Dermis blood vessel endothelial cell (primary cell): ENCODE measurements at regions not wholly inside any gene's neighbourhood (a gene's known extent, or its start where the extent isn't known, plus 50 kb on each side); places are given as distances from the start of the nearest gene placed in this dataset.
"Not testable (repeated sequence)": the region's sequence is repeated elsewhere in the genome, so short reads cannot be mapped to it uniquely, and the experiment has no call there.

ENCODE experiments used
- DNase-seq: peaks from one replicate; pipeline ENCODE4 v3.0.0; 2010

DNA sequence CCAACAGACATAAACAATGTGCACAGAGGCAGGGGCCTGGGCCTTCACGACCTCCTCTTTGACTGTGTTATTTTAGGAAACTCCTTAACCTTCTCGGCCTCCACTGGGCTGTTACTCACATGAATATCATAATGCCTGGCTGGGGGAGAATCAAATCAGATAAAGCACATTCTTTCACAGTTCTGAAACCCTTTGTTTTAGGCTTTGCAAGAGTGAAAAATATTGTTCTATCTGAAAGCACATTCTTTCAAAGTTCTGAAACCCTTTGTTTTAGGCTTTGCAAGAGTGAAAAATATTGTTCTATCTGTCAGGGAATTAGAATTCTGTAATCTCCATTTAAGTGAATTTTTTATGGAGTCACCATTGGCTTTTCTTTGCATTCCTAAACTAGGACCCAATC is 50.7 kb upstream of the SYNDIG1 start:
- no peak for DNase-seq

DNA sequence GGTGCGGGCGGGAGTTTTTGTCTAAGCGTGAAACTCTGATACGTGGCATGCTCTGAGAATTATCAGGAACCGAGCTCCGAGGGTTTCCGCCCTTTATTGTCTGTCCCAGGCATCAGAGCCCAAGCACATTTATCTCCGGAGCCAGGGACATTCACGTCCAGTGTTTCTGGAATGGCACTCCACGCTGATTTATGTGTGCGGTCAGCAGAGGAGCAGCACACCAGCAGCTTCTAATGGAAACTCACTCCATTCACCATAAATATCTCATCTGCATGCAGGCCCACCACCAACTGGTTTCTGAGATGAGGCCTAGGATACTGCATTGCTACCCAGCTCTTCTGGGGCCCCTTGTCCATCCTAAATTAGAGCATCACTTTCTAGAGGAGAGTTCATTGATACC is 51.9 kb upstream of the SYNDIG1 start:
- DNase-seq: no peak

DNA sequence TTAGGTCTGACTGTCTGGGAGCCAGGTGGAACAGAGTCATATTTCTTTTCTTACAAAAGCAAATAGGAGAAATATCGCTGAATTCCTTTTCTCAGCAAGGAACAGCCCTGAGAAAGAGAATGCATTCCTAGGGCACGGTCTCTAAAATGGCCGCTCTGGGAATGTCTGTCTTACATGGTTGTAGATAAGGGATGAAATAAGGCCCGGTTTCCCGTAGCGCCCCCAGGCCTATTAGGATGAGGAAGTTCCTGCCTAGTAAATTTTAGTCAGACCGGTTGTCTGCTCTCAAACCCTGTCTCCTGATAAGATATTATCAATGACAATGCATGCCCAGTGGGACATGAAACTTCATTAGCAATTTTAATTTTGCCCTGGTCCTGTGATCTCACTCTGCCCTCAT is 54.0 kb upstream of the SYNDIG1 start:
- not testable (repeated sequence) for DNase-seq

DNA sequence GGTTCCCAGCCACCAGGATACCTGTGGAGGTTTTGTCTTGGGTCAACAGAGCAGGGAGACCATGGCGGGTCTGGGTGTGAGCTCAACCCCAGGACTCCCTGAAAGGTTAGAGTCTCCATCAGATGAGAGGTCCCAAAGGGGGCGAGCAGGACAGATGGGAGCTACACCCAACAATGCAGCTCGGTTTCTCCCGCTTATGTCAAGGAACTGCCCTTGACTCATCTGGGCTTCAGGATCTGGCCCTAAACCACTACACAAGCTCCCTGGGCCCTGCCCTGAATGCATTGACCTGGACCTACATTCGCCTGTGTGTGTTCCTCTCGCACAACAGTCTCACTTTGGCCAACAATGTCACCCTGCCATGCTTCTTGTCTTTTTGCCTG is 57.6 kb upstream of the SYNDIG1 start:
- DNase-seq: no peak

DNA sequence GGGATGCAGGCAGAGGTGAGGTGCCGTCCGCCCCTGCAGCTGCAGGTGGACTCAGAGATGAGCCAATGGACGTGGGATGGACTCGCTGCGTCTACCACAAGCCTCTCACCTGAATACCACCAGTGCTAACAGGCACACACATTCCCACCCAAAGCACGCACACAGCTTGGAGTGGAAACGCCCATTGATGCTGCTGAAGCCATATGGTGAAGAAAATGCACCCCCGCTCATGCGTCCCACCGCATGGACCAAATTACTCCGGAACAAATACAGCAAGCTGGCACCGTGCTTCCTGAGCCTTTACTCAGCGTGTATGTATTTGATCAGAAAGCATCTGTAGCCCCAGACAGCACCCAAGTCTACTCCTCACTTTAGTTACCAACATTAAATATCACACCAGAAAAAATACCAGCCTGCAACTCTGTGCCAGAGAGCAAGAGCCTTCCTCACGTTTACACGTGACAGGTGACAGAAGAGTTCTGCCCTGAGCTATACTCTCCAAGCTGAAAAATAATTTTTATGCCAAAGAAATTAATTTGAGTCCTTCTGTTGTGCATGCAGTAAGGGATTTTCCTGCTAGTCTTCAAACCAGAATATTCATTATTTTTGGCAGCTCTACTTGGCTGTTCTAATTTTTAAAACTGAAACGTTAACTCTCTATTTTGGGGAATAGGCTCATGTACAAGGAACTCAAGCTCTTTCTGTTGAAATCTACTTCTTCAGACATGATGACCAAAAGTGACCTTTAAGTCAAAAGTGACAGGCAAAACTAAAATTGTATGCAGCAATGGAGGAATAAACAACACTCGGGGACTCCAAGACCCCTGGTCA is 58.2 kb upstream of the SYNDIG1 start:
- DNase-seq: no peak

DNA sequence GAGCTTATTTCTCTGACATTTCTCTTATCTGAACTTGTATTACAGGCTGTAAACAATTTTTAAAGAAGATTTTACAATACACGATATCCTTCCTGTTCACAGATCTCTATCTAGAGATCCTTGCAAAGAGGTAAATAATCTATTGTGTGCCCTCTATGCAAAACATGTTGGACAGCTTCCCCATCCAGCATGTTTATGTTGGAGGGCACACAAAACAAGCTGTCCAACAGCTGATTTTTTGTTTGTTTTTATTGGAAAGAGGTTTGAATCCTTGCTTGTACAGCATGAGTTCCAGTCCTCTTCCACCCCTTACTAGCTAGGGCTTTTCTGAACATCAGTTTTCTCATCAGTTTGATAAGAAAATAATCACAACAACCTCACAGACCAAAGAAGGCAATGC is 62.3 kb upstream of the SYNDIG1 start:
- DNase-seq: no peak

DNA sequence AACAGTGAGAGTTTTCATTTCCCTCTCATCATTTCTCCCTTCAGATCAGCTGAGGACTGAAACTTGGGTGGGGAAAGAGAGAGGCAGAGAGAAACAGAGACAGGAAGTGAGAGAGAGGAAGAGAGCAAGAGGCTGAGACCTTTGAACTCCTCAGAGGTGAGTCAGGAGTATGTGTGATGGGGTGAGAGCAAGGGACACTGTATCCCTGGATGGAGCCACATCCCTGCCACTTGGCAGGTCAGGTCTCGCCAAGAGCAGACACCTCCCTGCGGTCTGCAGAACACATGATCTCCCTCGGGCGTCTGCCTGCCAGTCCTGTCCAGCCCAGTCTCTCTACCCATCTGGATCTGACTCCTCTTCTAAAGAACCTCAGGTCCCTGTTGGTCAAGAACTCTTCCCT is 62.7 kb upstream of the SYNDIG1 start:
- DNase-seq: no peak

DNA sequence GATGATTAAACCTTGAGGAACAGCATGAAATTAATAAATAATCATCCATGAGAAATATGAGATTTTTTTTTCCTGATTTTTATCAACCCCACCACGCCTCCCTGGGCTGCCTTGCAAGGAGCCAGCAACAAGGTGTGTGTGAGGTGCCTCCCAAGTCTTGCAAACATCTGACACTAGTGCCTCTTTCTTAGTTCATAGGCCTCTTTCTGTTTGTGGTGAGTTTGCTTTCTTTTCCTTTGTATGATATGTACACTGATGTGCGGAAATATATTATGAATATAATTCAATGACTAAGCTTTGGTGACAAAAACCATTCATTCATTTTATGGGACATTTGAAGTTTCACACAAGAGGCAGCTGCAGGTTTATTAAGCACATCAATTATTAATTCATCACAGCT is 63.2 kb upstream of the SYNDIG1 start:
- no peak for DNase-seq

DNA sequence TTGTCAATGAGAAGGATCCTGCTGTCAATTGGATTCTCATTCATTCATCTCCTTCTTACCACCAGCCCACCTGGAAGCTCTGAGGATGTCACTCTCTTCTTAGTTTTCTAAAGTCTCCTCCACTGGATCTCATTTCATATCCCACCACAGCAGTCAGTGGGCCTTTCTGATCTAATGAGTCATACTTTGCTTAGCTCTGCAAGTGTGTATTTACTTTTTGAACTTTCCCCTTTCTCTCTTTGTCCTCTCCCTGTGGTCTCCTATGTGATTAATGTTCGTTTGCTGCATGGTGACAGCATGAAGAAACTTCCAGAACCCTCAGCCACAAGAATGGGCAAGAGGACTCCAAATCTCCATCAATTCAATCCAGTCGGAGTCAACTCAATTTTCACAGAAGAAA is 63.6 kb upstream of the SYNDIG1 start:
- DNase-seq: no peak

DNA sequence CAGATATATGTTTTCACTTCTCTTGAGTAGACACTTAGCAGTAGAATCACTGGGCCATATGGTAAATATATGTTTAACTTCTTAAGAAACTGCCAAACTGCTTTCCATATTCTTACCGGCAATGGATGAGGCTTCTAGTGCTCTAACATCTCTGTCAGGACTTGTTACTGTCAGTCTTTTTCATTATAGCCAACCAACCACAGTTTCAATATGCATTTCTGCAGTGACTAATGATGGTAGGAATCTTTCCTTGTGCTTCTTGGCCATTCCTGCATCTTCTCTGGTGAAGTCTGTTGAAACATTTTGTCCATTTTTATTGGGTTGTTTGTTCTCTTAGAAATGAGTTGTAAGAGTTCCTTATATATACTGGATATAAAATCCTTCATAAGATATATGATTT is 66.0 kb upstream of the SYNDIG1 start:
- no peak for DNase-seq

DNA sequence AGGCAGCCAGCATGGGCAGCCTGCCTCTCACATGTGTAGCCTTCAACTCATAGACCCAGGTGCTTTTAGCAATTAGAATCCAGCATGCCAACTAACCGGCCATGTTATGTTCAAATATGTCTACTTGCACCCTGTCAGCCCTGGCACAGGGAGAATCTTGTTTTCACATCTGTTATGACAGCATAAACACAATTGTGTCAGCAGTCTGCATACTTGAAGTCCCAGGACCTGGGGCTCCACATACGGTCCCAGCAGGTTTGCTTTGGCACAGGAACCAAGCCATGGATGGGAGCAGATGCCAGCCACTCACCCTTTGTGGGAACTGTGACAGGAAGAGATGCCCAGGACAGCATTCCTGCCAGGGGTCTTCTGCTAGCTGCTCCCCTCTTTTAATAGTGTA is 67.2 kb upstream of the SYNDIG1 start:
- no peak for DNase-seq

DNA sequence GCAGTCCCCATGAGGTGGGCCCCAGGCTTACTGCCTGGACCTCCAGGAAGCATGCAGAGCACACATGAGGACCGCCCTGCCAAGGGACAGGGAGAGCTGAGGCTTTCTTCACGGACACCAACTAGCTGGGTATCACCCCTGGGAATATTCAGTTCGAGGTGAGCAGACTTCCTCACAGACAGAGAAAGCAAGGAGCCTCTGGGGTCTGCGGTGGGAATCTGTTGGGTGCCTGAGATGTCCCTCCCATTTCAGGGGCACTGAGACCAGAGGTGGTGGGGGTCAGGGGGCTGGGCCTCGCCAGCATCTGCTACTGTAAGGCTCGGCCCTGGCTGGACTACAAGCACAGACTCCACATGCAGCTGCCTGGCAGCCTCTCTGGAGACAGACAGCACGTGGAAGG is 74.3 kb upstream of the SYNDIG1 start:
- DNase-seq: no peak

DNA sequence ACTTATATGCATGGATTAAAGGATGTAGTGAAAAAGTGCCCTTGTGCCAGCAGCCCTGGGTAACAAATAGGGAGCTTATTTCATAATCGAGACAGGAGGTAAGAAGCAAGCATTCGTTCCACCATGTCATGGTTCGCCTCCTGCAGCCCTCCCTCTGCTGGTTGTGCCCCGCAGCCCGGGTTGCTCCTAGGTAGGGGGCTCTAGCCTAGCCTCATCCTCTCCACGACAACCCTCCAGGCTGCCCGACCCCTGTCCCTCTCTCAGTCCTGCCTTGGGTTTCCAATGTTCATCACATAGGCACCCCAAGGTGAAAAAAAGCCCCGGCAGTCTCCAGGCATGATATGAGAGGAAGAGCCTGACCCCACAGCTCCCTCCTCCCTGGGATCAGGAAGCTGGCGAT is 75.5 kb upstream of the SYNDIG1 start:
- no peak for DNase-seq

DNA sequence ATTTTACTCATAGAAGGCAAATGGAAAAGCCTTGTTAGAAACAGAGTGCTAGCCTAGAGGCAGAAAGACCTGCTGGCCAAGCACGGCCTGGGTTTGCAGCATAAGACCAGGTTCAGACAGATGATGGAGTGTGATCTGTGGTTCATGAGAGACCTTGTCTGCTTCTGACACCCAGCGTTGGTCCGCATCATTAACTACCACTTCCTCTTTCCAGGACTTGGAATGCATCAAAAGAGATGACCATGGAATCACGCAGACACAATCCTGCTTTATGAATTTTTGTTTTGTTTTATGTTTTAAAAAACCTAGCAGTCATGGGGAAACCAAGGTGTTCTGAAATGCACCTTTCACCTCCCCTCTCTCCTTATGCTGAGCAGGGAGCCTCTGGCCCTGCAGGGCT is 76.8 kb upstream of the SYNDIG1 start:
- no peak for DNase-seq

DNA sequence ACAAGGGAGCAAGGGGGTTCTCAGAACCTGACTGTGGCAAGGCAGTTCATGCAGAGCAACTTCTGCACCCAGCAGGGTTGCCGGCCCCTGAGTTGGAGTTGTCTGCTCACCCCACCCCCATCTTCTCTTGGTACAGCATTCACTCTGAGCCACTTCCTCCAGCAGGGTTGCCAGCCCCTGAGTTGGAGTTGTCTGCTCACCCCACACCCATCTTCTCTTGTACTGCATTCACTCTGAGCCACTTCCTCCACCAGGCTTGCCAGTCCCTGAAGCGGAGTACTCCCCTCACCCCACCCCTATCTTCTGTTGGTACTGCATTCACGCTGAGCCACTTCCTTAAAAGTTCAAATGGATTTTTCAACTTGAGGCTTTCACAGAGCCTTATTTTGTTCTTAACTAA is 79.7 kb upstream of the SYNDIG1 start:
- DNase-seq: no peak

DNA sequence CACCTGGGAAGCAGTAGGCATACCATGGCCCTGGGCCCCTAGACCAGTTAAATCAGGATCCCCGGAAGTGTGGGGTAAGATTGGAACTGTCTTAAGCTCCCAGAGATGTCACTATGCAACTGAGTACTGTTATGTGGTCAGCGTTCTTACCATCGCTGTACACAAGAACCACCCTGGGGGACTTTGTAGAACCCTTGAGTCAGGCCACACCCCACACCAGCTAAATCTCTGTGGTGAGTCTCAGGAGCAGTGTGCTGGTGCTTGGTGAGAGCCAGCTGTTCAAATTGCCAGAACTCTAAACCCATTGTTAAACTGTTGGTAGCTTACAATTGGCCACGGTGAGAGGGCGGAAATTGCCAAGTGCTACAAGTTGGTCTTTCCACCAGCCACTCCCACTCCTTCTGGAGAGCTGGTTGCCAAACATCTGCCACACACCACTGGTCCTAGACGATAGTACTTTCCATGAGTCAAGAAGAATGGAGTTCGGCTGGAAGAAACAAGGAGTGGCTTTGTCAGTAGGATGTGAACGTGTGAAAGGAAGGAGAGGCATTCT is 80.5 kb upstream of the SYNDIG1 start:
- DNase-seq: no peak

DNA sequence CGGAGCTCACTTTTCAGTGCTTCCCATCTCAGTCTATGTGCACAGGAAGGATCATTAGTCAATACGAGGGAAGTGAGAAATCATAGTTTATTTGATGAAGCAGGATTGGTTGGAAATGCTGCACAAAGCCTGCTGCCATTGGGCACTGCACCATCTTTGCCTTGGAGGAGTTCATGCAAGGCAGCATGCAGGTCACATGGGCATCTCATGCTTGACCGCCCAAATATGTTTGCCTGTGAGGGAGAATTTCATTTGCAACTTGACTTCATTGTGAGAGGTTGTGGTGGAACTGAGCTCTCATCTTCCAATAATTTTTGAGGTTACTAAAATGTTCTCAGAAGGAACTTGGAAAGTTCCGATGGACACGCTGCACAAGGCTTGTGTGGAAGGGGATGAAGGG is 83.9 kb upstream of the SYNDIG1 start:
- DNase-seq: no peak

DNA sequence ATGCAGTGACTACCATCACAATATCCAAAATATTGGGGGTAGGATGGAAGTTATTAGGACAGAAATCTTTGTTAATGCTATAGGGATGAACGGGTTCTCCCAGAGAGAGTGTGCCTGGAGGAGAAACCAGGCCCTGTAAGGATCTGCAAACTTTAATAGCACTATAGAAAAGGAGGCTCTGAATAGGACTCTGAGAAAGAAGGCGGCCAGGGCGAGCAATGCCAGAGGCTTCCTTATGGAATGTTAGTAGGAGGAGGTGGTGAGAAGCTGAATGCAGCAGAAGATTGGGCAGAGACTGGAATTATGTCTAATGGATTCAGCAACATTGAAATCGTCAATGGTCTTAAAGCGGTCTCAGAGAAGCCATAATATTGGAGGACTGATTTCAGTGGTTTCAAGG is 84.6 kb upstream of the SYNDIG1 start:
- DNase-seq: no peak

DNA sequence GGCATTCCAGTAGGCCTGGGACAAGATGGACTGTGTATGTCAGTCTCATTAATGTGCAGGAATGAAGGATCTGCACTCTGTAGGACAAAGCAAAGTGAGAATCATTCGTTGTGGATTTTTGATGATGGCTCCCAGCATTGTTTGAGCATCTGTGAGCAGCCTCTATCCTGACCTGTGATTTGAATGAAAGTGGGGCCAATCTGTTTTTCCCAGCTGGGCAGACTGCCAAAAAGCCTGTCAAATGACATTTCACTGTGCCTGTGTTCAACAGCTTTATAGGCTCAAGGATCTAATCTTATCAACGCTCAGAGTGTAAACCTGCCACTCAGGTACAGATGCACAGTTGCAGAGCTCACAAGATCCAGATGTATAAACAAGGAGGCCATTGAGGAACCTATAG is 86.7 kb upstream of the SYNDIG1 start:
- DNase-seq: no peak

DNA sequence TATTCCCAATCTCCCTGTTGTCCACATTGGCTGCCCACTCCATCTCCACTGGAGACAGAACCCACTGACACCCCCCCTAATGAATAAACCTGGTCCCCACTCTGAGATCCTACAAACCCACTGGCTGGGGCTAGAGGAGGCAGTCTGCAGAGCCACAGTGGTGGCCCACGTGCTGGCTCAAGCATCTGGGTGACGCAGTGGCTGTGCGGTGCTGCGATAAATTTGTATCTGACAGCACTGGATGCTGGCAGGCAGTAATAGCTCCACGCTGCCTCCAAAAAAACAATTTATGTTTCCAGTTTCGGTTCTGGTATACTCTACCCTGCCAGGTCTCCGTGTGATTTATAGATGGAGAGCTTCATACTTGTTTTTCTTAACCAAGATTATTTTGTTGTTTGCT is 87.1 kb upstream of the SYNDIG1 start:
- DNase-seq: no peak

DNA sequence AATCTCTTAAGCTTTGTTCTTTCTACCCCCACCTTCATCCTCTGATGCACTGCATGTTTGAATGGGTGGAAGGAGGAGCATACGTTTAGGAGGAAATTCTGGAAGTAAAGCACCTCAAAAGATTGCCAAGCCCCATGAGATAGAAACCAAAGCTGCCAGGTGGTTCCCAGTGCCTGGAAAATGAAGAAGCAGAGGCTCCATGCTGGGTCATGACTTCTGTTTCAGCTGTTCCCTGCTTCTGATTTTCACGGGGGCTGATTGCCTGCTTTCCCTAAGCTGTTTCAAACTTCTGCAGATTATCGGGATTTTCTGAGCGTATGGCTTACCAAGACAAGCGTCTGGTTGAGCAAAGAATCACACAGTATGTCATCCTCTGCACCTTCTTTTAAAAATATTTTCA is 87.5 kb upstream of the SYNDIG1 start:
- DNase-seq: no peak

DNA sequence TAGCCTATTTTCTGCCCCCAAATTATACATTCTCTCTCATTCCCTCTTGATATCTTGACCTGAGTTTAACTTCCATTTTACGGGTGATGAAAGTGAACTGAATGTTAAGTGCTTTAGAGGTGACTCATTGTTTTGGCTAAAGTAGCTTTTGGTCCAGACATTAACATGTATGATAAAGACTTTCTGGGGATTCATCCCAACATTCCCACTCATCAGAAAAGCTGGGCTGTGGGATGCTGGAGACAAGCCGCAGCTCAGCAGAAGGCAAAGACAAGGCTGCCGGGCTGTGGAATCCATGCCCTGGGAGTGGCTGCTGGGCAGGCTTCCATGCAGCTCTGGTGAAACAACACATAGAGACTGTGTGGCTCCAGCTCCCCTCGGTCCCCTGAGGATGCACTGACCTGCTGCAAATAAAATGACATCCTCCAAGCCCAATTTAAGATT is 89.9 kb upstream of the SYNDIG1 start:
- DNase-seq: no peak

DNA sequence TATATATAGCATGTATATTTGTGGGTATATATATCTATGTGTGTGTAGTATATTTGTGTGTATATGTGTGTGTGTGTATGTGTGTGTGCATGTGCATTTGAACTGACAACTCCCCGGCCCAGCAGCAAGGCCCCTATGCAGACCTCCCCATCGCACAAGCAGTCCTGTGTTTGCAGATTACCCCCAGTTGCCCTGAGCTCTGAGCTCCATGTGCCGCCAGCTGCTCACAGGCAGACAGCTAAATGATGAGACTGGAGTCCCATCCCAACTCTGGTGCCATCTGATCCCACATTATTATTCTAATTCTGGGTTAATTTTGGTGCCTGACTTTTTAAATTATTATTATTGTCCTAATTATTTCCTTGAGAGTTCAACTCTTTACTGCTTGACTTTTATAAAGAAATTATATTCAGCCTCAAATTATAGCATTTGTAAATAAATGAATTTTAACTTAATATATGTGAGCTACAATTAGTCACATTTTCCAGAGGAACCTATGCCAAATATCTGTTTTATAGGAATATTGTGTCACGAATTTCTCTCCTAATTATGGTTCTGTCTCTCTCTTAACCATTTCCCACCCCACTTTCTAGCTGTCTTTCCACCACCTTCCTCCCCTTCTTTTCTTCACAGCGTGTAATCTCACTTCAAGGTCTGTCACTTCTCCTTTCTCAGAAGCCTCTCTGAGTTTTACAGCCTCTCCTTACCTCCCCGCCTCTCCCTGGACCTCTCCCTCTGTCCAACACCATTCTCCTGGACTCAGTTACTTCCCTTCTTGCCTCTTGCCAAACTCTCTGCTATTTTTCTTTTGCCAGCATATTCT is 90.6 kb upstream of the SYNDIG1 start:
- DNase-seq: no peak
